Inflammatory macrophage treated with lipopolysaccharide for 4 hours (primary cell): ENCODE measurements at regions not wholly inside any gene's neighbourhood (a gene's known extent, or its start where the extent isn't known, plus 50 kb on each side); places are given as distances from the start of the nearest gene placed in this dataset.

Experiments used
- DNase-seq: peaks from one replicate; pipeline ENCODE4 v3.0.0-alpha.2; 2020

DNA sequence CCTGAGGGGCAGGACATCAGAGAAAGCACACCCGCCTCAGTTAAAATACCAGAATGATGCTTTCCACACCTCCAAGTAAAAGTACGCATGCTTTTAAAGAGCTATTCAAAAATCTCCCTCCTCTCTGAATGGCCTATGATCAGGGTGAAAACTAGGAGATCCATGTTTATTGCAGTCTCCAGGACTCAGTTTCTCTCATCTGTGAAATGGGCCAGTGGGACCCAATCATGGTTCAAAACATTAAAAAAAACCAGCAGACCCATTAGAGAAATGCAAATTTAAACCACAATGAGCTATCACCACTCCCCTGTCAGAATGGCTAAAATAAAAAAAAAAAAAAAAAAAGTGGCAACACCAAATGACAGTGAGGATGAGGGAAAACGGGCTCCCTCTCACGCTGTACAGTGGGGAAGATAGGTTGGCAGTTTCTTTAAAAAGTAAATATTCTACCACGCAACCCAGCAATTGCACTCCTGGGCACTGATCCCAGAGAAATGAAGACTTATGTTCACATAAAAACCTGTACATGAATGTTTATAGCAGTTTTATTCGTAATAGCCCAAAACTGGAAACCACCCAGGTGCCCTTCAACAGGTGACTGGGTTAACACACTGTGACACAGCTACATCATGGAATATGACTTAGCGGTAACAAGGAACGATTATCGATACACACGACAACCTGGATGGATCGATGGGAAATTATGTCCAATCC, 242.7 kb downstream of the MN1 start:
- no peak for DNase-seq

DNA sequence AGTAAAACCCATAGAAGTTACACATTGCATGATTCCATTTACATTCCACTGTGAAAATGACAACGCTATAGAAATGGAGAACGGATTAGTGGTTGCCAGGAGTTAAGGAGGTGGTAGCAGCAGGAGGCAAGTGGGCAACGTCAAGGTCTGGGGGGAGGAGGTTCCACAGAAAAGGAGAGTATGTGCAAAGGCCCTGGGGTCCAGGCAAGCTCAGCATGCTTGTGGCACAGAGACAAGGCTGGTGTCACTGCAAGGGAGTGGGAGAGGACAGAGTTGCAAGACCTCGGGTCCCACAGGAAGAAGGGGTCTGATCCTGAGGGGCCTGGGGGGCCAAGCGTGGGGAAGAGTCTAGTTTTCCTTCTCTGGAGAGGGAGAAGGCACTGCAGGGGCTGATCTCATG, 240.8 kb downstream of the MN1 start:
- DNase-seq = no peak

DNA sequence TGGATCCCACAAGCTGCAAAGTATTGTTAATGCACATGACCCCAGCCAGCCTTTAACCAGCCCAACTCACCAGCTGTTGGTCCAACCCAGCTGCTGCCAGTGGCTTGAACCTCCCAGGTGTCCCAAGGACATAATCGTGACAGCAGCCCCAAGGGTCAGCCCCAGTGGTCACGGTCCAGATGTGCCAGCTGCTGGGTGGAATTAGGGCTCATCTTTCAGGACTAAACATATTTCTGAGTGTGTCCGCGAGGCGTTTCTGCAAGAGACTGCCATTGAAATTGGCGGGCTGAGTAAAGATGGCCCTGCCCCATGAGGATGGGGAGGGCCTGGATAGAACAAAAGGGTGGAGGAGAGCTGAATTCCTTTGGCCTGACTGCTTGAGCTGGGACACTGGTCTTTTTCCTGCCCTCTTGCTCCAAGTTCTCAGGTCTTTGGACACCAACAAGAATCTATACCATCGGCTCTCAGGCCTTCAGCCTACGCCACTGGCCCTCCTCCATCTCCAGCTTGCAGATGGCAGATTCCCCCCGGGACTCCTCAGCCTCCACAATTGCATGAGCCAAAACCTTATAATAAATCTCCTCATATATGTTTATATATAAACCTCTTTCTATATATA, 240.2 kb downstream of the MN1 start:
- no peak for DNase-seq

DNA sequence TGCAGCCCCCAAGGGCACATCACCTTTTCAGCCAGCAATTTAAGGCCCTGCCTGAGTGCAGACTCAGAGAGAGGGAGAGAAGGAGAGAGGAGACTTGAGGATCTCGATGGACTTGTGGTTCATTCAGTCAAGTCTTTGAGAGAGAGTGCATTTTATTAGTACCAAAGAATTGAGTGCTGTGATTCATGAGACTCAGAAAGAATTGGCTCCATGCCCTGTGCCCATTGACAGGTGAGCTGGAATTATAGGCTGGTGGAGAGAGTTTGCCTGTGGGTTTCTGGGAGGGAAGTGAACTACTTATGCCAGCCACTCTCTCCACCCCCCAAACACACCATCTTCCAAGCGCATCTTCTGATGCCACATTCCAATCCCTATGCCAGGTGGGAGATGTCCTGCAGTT, 236.8 kb downstream of the MN1 start:
- no peak for DNase-seq

DNA sequence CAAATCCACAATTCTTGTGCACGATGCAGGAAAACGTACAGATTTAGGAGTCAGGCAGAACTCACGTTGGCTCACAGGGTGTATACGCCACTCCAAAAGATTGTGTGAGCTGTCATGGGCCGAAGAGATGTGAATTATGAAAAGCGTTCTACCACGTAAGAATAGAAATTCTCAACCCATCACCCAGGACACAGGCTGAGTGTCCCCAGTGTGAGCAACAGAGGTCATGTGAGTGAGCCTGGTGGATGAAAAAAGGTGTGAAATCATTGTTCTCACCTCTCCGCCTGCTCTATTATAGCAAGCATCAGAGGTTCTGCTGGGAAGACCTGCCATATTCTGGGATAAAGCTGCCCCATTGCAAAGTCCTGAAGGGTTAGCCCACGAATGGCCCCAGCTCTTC, 235.0 kb downstream of the MN1 start:
- DNase-seq = no peak

- DNase-seq = no peak
Measured at GRCh38 chr22:27568265-27568664, 233.3 kb downstream of the MN1 start.

- DNase-seq = no peak
Measured at GRCh38 chr22:27571463-27572277, 229.9 kb downstream of the MN1 start.

DNA sequence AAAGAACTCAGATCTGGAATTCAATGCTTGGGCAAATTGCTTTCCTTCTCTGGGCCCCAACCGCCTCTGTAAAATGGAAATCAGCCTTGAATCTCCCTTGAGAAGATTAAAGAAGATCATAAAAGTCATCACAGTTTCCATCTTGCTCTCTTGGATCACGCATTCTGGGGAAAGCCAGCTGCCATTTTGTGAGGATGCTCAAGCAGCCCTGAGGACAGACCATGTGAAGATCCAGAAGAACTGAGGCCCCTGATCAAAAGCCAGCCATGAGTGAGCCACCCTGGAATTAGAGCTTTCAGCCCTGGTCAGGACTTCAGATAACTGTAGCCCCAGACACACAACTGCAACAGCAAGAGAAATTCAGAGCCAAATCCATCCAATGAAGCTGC, 229.3 kb downstream of the MN1 start:
- no peak for DNase-seq

DNA sequence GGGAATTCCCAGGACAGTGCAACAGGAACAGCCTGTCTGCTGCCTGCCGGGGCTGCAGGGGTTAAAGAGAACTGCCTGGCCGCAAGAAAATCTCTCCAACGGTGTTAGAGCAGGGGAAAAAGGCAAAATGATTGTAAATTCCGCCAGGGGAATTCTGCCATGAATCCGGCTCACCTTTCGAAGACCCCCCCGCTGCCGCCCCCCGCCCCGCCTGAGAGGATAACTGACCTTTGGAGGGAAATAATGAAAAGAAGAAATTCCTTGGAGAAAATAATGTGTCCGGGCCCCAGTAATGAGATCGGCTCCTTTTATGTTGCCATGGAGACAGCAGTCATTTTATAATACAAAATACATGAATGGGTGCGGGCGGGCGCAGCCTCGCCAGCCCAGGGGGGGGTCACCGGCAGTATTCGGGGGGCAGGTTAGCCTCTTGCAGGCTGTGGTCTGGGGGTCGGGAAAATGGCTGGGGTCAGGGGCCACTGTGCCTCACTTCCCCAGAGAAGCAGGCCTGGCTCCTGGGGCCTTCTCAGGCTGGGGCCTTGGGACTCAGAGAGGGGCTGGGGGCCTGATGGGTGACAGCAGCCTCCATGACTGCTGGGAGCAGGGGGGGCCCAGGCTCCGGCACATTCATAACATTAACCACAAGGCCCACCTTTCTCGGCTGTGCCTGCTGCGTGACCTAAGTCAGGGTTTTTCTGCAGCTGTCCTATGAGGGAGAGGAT, 228.1 kb downstream of the MN1 start:
- no peak for DNase-seq

DNA sequence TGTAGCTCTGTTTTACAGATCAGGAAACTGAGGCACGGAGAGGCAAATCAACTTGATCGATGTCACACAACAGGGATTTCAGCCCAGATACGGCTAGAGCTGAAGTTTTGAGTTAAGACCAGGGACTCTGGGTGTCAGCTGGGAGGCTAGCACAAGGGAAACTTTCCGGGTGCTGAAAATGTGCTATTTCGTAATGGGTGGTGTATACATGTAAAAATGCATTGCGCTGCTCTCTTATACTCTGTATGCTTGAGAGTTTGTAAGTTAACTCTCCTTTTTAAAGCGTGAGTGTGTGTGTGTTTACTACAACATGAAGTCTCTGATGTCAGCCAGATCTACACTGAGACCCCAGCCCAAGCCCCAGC, 227.6 kb downstream of the MN1 start:
- DNase-seq = no peak

GRCh38 chr22:27574651-27575050, 226.9 kb downstream of the MN1 start:
- DNase-seq = no peak

DNA sequence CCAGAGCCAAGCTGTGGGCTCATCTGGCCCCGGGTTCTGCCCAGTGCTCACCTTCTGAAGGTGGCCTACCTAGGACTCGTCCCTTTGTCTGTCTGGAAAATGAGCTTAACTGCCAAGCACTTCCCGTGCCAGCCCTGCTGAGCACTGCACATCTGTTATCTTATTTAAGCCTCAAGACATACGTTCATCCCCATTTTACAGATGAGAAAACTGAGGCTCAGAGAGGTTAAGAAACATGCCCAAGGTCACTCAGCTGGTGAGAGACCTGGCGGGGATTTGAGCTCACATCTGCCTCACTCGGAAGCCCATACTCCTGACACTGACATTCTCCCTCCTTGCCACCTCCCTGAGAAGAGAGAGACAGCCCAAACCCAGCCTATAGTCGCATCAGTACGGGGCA, 226.2 kb downstream of the MN1 start:
- DNase-seq = no peak

- no peak for DNase-seq
Measured at GRCh38 chr22:27576413-27576812, 225.1 kb downstream of the MN1 start.

DNA sequence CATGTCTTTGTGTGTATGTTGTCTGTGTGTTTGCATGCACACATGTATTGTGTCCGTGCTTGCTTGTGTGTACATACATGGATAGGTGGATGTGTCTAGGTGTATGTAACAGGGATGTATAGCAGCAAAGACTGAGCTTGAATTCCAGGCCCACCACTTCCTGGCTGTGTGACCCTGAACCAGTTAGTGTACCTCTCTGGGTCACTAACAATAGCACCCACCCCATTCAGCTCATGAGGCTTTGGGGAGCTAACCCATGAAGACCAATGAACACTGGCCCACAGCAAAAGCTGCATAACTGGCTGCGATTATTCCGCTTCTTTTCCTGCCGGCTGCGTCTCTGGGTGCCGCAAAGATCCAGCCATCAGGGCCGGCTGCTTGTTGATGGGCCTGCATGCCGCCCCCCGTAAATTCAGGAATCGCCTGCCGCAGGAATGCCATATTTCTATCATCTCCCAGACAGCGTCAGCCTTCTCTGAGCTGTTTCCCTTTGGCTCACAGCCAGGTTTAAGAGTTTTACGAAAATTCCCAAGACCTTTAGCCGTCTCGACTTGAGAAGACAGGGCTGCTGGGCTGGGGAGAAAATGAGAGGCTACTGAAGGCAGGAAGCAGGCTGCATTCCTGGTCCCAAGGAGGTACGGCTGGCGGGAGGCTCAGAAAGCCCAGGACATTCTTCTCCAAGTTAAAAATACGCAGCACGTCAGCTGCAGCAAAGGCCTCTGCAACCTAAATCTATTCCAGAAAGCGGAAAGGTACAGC, 224.6 kb downstream of the MN1 start:
- DNase-seq = no peak

- DNase-seq = no peak
Measured at GRCh38 chr22:27577574-27577969, 224.0 kb downstream of the MN1 start.

- no peak for DNase-seq
Measured at GRCh38 chr22:27578937-27579617, 222.5 kb downstream of the MN1 start.

GRCh38 chr22:27580311-27580897, 221.2 kb downstream of the MN1 start:
- DNase-seq = no peak

- DNase-seq = no peak
Measured at GRCh38 chr22:27581236-27581635, 220.3 kb downstream of the MN1 start.

DNA sequence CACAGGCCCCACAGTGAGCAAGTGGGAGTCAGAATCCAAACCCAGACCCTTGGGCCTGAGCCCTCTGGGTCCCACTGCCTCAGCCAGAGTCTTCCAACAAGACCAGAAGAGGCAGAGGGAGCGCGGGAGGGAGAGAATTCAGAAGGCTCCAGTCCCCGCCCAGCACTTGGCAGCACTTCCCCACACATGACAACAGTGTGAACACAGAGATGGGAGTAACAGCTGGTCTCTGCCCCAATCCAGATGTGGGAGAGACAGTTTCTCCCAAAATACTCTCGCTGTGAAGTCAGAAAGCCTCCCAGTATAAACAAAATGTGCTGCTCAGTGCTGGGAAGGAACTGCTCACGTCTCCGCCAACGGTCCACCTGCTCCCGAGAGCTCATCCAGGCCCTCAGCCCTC, 219.9 kb downstream of the MN1 start:
- DNase-seq = no peak

DNA sequence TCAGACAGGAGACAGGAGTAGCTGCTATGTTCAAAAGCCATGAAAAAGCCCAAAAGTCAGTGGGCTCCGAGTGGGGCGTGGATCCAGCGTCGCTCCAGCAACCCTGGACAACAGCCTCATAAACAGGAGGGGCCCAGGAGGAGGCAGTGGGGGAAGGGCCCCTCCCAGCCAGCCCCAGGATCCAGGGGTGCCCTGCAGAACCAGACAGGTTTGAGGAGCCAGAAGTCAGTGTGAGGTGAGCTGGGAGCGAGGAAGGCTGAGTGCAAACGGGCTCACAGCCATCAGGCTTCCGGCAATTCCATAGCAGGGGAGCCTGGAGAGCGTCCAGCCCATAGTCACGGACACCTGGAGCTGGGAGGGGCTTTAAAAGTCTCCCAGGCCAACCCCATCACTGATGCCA, 217.7 kb downstream of the MN1 start:
- DNase-seq = no peak

- no peak for DNase-seq
Measured at GRCh38 chr22:27585141-27585540, 216.4 kb downstream of the MN1 start.

DNA sequence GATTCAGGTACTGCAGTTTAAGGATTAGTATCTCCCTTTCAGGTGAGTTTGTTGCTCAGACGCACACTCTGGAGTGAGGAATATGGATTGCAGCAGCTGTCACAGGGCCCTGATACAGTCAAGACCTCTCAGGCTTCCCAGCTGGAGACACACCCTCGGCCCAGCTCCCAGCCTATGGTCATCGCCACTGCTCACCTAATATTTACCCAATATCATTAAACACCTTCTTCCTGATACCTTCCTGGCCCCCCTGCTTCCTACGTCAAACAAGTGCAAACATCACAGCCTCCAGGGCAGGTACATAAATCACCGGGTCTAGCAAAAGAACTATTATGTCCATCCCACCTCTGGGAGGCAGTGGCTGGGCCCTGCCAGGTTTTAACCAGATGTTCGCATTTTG, 213.3 kb downstream of the MN1 start:
- no peak for DNase-seq
